ENCODE measurements at regions not wholly inside any gene's neighbourhood (a gene's known extent, or its start where the extent isn't known, plus 50 kb on each side); places are given as distances from the start of the nearest gene placed in this dataset.

DNA sequence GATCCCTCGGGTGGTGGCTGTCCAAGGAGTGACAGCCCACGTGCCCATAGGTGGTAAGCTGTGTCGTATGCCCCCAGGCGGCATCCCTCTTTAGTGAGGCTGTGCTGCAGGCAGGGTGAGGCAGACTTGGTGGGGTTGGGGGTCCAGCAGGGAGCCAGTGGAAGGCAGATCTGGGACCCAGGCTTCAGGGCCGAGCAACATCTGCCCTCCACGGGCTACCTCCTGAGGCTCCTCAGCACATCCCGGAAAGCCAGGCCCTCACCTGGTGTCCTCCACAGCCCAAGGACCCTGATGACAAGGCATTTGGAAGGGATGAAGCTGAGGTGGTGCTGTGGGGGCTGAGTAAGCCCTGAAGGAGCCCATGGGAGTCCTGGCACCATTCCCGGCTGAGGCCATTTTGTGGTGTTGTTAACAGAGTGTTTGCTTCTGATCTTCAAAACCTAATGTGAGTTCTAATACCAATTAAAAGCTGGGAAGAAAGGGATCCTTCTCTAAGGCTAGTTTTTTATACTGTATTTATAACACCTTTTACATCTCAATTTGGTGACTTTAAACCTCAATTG lies 295.8 kb upstream of the IRX2 start:
- TF ChIP-seq, protein P1, sequence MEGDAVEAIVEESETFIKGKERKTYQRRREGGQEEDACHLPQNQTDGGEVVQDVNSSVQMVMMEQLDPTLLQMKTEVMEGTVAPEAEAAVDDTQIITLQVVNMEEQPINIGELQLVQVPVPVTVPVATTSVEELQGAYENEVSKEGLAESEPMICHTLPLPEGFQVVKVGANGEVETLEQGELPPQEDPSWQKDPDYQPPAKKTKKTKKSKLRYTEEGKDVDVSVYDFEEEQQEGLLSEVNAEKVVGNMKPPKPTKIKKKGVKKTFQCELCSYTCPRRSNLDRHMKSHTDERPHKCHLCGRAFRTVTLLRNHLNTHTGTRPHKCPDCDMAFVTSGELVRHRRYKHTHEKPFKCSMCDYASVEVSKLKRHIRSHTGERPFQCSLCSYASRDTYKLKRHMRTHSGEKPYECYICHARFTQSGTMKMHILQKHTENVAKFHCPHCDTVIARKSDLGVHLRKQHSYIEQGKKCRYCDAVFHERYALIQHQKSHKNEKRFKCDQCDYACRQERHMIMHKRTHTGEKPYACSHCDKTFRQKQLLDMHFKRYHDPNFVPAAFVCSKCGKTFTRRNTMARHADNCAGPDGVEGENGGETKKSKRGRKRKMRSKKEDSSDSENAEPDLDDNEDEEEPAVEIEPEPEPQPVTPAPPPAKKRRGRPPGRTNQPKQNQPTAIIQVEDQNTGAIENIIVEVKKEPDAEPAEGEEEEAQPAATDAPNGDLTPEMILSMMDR (IDR thresholded peaks at IDR 0.05), result no peak
- TF ChIP-seq POLR2A (IDR thresholded peaks at IDR 0.05) (no peak), POLR2AphosphoS5 (IDR thresholded peaks at IDR 0.05) (no peak), EP300 (IDR thresholded peaks at IDR 0.05) (no peak)
